WTC11 (cell line): ENCODE measurements at regions not wholly inside any gene's neighbourhood (a gene's known extent, or its start where the extent isn't known, plus 50 kb on each side); places are given as distances from the start of the nearest gene placed in this dataset.

Experiments
- AFF4 ChIP-seq: sonication (generic); formaldehyde crosslinking; IDR thresholded peaks from 2 replicates; pipeline ENCODE4 v1.8.1; 2023; ENCODE audit warnings: mild to moderate bottlenecking, missing genetic modification reagents, borderline replicate concordance
- ARID4B ChIP-seq: sonication (generic); formaldehyde crosslinking; IDR thresholded peaks from 2 replicates; pipeline ENCODE4 v1.8.0; 2023; ENCODE audit warnings: missing genetic modification reagents, mild to moderate bottlenecking, borderline replicate concordance
- CREM ChIP-seq: sonication (generic); formaldehyde crosslinking; IDR thresholded peaks from 2 replicates; pipeline ENCODE4 v1.8.1; 2022; ENCODE audit warnings: mild to moderate bottlenecking, missing genetic modification reagents, moderate library complexity
- FOXJ3 ChIP-seq: sonication (generic); formaldehyde crosslinking; IDR thresholded peaks from 2 replicates; pipeline ENCODE4 v1.9.0; 2021; ENCODE audit warnings: missing genetic modification reagents, mild to moderate bottlenecking, borderline replicate concordance
- NR3C1 ChIP-seq: sonication (generic); formaldehyde crosslinking; conservative IDR thresholded peaks from 2 replicates; pipeline ENCODE4 v1.8.1; 2023; ENCODE audit warnings: low read depth, mild to moderate bottlenecking, missing genetic modification reagents
- SMAD4 ChIP-seq: sonication (generic); formaldehyde crosslinking; IDR thresholded peaks from 2 replicates; pipeline ENCODE4 v1.8.0; 2022; ENCODE audit warnings: mild to moderate bottlenecking, missing genetic modification reagents

- TF ChIP-seq CREM (no peak), SMAD4 (no peak), ARID4B (CRISPR knock-in tag) (no peak), AFF4 (CRISPR knock-in tag) (no peak), NR3C1 (CRISPR knock-in tag) (no peak), FOXJ3 (CRISPR knock-in tag) (no peak)
Measured at GRCh38 chr1:37143800-37144199, 109.5 kb upstream of the GRIK3 start.
